Endothelial cell of umbilical vein (primary cell): ENCODE measurements at regions not wholly inside any gene's neighbourhood (a gene's known extent, or its start where the extent isn't known, plus 50 kb on each side); places are given as distances from the start of the nearest gene placed in this dataset.

Source experiments
- BruUV-seq: library from RNA; stranded (reverse); fragments of 400-500 nt; replicated peaks from 2 replicates; lab custom pipeline; 2021; lab: Mats Ljungman, UMichigan
- CTCF ChIA-PET: fragments of 300-600, 350-600 bp; sonication (Branson Sonifier 250); formaldehyde crosslinking; loops from one replicate; lab custom pipeline; 2021; ENCODE audit warnings: antibody characterized with exemption, inconsistent platforms; lab: Charles Lee
- POLR2A ChIA-PET: fragments of 300-600, 350-600 bp; sonication (Branson Sonifier 250); formaldehyde crosslinking; loops from one replicate; lab custom pipeline; 2021; ENCODE audit warnings: antibody characterized with exemption, inconsistent platforms; lab: Charles Lee
- DNase-seq: peaks from one replicate; pipeline ENCODE4 v3.0.0-alpha.2; 2011; ENCODE audit warnings: low read depth, low spot score
- FAIRE-seq: peaks from 2 replicates; lab custom pipeline; 2011; peaks lifted over from hg19 to GRCh38; lab: Jason Lieb, UNC
- H2AFZ ChIP-seq: 2 replicates; pipeline ENCODE4 v1.6.0; 2012; ENCODE audit warnings: low read depth, low read length, control low read depth, inconsistent platforms
- H3K27ac ChIP-seq: 2 replicates; pipeline ENCODE4 v1.5.1; 2011; ENCODE audit warnings: low read depth, mild to moderate bottlenecking, control low read depth, low read length, moderate library complexity; ENCODE audit not compliant: insufficient read depth
- H3K27me3 ChIP-seq, 2 experiments: 2 replicates each; pipeline versions ENCODE4 v1.6.0 to v1.6.1; 2011; ENCODE audit warnings: low read length in 2 of 2, mixed read lengths in 1 of 2; ENCODE audit not compliant: control insufficient read depth in 2 of 2, insufficient read depth in 2 of 2
- H3K36me3 ChIP-seq, 2 experiments: 2 replicates in 1 of 2; 3 replicates in 1 of 2; pipeline ENCODE4 v1.5.1; 2011; ENCODE audit warnings: low read length in 2 of 2, mild to moderate bottlenecking in 1 of 2, moderate library complexity in 1 of 2; ENCODE audit not compliant: control insufficient read depth in 2 of 2, insufficient read depth in 2 of 2; ENCODE audit errors: extremely low read depth in 1 of 2
- H3K4me1 ChIP-seq: 3 replicates; pipeline ENCODE4 v1.5.1; 2011; ENCODE audit warnings: mild to moderate bottlenecking, low read length; ENCODE audit not compliant: control insufficient read depth, insufficient read depth; ENCODE audit errors: extremely low read depth
- H3K4me2 ChIP-seq: 2 replicates; pipeline ENCODE4 v1.6.1; 2011; ENCODE audit warnings: low read length, control low read depth, mixed read lengths; ENCODE audit not compliant: insufficient read depth
- H3K4me3 ChIP-seq, 3 experiments: fragments of 200-600 bp in 1 of 3; sonication (generic), shearing (Covaris generic) in 1 of 3; replicated peaks in 1 of 3; 2 replicates each; pipeline ENCODE4 v1.5.1; 2011 to 2016; ENCODE audit warnings: control low read depth in 3 of 3, low read length in 3 of 3, mild to moderate bottlenecking in 2 of 3, inconsistent platforms in 1 of 3, low read depth in 1 of 3, moderate library complexity in 1 of 3; ENCODE audit not compliant: insufficient read depth in 1 of 3
- H3K79me2 ChIP-seq: 2 replicates; pipeline ENCODE4 v1.6.0; 2012; ENCODE audit warnings: low read length, inconsistent platforms; ENCODE audit not compliant: control insufficient read depth, insufficient read depth
- H3K9ac ChIP-seq: replicated peaks from 2 replicates; pipeline ENCODE3; 2011; ENCODE audit warnings: low read length, control low read depth; ENCODE audit not compliant: insufficient read depth; ENCODE audit errors: extremely low read depth
- H3K9me1 ChIP-seq: replicated peaks from 3 replicates; pipeline ENCODE4 v1.6.0; 2011; ENCODE audit warnings: mild to moderate bottlenecking, low read length; ENCODE audit not compliant: control insufficient read depth, insufficient read depth; ENCODE audit errors: extremely low read depth
- H3K9me3 ChIP-seq: replicated peaks from 2 replicates; pipeline ENCODE4 v1.5.1; 2012; ENCODE audit warnings: low read length, inconsistent platforms; ENCODE audit not compliant: control insufficient read depth, insufficient read depth
- H4K20me1 ChIP-seq: replicated peaks from 2 replicates; pipeline ENCODE3; 2011; ENCODE audit warnings: mild to moderate bottlenecking, low read length; ENCODE audit not compliant: control insufficient read depth, insufficient read depth; ENCODE audit errors: extremely low read depth
- EZH2 ChIP-seq: IDR thresholded peaks from 2 replicates; pipeline ENCODE4 v1.6.1; 2012; ENCODE audit warnings: borderline replicate concordance, low read depth, mild to moderate bottlenecking, moderate library complexity, low read length, inconsistent platforms; ENCODE audit not compliant: severe bottlenecking
- FOS ChIP-seq: IDR thresholded peaks from 2 replicates; pipeline ENCODE4 v1.6.1; 2011; ENCODE audit warnings: mild to moderate bottlenecking, low read length, moderate library complexity, borderline replicate concordance; ENCODE audit not compliant: insufficient read depth
- GATA2 ChIP-seq: IDR thresholded peaks from 2 replicates; pipeline ENCODE4 v1.7.0; 2011; ENCODE audit warnings: low read depth, mild to moderate bottlenecking, moderate library complexity, mixed read lengths, low read length; ENCODE audit not compliant: insufficient read length, insufficient read depth
- JUN ChIP-seq: IDR thresholded peaks from 2 replicates; pipeline ENCODE4 v1.6.1; 2011; ENCODE audit warnings: borderline replicate concordance, low read depth; ENCODE audit not compliant: insufficient read length, insufficient read depth
- MYC ChIP-seq: IDR thresholded peaks from one replicate; pipeline ENCODE4 v1.6.1; 2011; ENCODE audit warnings: mild to moderate bottlenecking, low read depth, low read length
- dilution Hi-C: fragments of 300-500 bp; cut with MboI; formaldehyde crosslinking; loops from one replicate; pipeline ENCODE4 v1.15.0; 2019; ENCODE audit warnings: low sequenced_read_pairs; ENCODE audit not compliant: extremely low pct_ligation_motif_present
- intact Hi-C: fragments of 100-400 bp; cut with micrococcal nuclease; formaldehyde crosslinking; loops from one replicate; pipeline ENCODE4 v1.10.0; 2022
- TF ChIP-seq, protein P1 (sequence below), 2 donors: IDR thresholded peaks; 1 replicate in 1 of 2; 2 replicates in 1 of 2; pipeline ENCODE4 v1.5.1; 2011; ENCODE audit warnings: low read length in 2 of 2, mild to moderate bottlenecking in 2 of 2, moderate library complexity in 2 of 2, control low read depth in 1 of 2, inconsistent platforms in 1 of 2, low read depth in 1 of 2; ENCODE audit not compliant: insufficient read depth in 1 of 2; ENCODE audit errors: extremely low read depth in 1 of 2
- TF ChIP-seq, protein P2 (sequence below): IDR thresholded peaks from 2 replicates; pipeline ENCODE4 v1.6.1; 2011; ENCODE audit not compliant: insufficient read depth, insufficient read length

DNA sequence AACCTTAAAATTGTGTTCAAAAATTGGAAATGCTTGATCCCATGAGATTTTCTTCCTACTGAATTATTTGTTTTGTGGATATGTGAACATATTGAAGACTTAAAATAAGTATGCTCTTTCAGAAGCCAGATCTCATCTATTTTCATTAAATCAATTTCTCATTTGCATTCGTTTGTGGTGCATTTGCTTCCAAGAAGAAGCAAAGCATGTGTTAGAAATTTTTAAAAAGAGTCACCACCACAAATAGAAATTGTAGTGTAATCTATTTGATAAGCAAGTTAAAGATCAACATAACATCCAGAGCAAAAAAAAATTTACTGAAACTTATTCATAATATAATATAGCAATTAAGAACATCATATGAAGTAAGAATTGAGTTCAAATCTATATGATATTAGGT, 300.9 kb upstream of the SYT4 start:
- Histone ChIP-seq H3K9me1 (no peaks in the 10 kb centered on the region), H3K27ac (no peak overlapping the region), H3K9ac (no peak overlapping the region), H3K36me3 (no peaks in the 10 kb centered on the region), H3K4me1 (no peaks in the 10 kb centered on the region), H3K4me2 (no peak overlapping the region), H3K9me3 (no peaks in the 10 kb centered on the region), H3K4me3 (no peak overlapping the region), H3K79me2 (no peaks in the 10 kb centered on the region), H3K27me3 (no peaks in the 10 kb centered on the region), H2AFZ (no peak overlapping the region), H4K20me1 (no peaks in the 10 kb centered on the region)
- POLR2A ChIA-PET = no interaction called here
- TF ChIP-seq EZH2 = no peak
- no peak for TF ChIP-seq JUN
- no peak for TF ChIP-seq FOS
- TF ChIP-seq GATA2 = no peak
- TF ChIP-seq, protein P1, sequence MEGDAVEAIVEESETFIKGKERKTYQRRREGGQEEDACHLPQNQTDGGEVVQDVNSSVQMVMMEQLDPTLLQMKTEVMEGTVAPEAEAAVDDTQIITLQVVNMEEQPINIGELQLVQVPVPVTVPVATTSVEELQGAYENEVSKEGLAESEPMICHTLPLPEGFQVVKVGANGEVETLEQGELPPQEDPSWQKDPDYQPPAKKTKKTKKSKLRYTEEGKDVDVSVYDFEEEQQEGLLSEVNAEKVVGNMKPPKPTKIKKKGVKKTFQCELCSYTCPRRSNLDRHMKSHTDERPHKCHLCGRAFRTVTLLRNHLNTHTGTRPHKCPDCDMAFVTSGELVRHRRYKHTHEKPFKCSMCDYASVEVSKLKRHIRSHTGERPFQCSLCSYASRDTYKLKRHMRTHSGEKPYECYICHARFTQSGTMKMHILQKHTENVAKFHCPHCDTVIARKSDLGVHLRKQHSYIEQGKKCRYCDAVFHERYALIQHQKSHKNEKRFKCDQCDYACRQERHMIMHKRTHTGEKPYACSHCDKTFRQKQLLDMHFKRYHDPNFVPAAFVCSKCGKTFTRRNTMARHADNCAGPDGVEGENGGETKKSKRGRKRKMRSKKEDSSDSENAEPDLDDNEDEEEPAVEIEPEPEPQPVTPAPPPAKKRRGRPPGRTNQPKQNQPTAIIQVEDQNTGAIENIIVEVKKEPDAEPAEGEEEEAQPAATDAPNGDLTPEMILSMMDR (IDR thresholded peaks at IDR 0.05; ENCODE audit: extremely low read depth in 1 of 2, insufficient read depth in 1 of 2, low read depth in 1 of 2, low read length in 2 of 2) = no peak
- TF ChIP-seq MYC = no peak
- intact Hi-C loops = no loop called here
- no peak for FAIRE-seq
- dilution Hi-C loops = no loop called here
- BruUV-seq = no TSS peak
- no peak for DNase-seq
- CTCF ChIA-PET = no interaction called here

DNA sequence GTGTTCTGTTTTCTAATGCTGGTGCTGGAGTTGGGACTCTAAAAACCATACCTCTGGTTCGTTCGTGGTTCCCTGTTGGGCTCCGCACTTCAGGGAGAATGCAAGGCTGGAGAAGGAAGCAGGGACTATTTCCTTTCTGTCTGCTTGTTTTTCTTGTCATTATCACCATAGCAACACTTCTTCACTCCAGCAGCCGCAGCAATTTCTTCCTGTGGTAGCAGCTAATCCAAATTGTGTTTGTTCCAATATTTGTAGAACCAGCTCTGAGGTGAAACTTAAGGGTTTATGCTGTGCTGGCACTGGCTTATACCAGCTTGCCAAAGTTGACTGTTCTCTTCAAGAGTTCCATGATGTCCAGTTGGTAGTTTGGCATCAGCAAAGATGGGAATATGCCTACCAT, 301.4 kb upstream of the SYT4 start:
- no peak overlapping the region for H3K4me2 ChIP-seq
- POLR2A ChIA-PET = no interaction called here
- DNase-seq = peak; percentile 33
- no peaks in the 10 kb centered on the region for H4K20me1 ChIP-seq
- CTCF ChIA-PET = no interaction called here
- no TSS peak for BruUV-seq
- H3K79me2 ChIP-seq = no peaks in the 10 kb centered on the region
- no peaks in the 10 kb centered on the region for H3K27me3 ChIP-seq
- H3K9me3 ChIP-seq = no peaks in the 10 kb centered on the region
- H3K27ac ChIP-seq = no peak overlapping the region
- H3K4me1 ChIP-seq = no peaks in the 10 kb centered on the region
- TF ChIP-seq FOS (no peak), JUN (no peak), EZH2 (no peak), MYC (no peak)
- TF ChIP-seq, protein P2, sequence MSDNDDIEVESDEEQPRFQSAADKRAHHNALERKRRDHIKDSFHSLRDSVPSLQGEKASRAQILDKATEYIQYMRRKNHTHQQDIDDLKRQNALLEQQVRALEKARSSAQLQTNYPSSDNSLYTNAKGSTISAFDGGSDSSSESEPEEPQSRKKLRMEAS = no peak
- TF ChIP-seq, protein P1 (IDR thresholded peaks at IDR 0.05; ENCODE audit: extremely low read depth in 1 of 2, insufficient read depth in 1 of 2, low read depth in 1 of 2, low read length in 2 of 2) = no peak
- no peak overlapping the region for H2AFZ ChIP-seq
- FAIRE-seq = no peak
- intact Hi-C loops (no loop called here), dilution Hi-C loops (no loop called here)
- no peaks in the 10 kb centered on the region for H3K9me1 ChIP-seq
- no peaks in the 10 kb centered on the region for H3K36me3 ChIP-seq
- no peak overlapping the region for H3K4me3 ChIP-seq
- H3K9ac ChIP-seq = no peak overlapping the region
